ENCODE measurements at regions not wholly inside any gene's neighbourhood (a gene's known extent, or its start where the extent isn't known, plus 50 kb on each side); places are given as distances from the start of the nearest gene placed in this dataset.
"Not testable (repeated sequence)": the region's sequence is repeated elsewhere in the genome, so short reads cannot be mapped to it uniquely, and the experiment has no call there.

- intact Hi-C loops (cut with DNase I) = no loop called here
- H3K4me3 ChIP-seq = no peak overlapping the region
- H3K36me3 ChIP-seq = no peaks in the 10 kb centered on the region
- no peak for DNase-seq (ENCODE audit: extremely low spot score in 2 of 2)
- TF ChIP-seq POLR2AphosphoS5 (IDR thresholded peaks at IDR 0.05; ENCODE audit: insufficient read depth in 1 of 2, low read depth in 1 of 2) (no peak), POLR2A (IDR thresholded peaks at IDR 0.05) (no peak)
- TF ChIP-seq, protein P1, sequence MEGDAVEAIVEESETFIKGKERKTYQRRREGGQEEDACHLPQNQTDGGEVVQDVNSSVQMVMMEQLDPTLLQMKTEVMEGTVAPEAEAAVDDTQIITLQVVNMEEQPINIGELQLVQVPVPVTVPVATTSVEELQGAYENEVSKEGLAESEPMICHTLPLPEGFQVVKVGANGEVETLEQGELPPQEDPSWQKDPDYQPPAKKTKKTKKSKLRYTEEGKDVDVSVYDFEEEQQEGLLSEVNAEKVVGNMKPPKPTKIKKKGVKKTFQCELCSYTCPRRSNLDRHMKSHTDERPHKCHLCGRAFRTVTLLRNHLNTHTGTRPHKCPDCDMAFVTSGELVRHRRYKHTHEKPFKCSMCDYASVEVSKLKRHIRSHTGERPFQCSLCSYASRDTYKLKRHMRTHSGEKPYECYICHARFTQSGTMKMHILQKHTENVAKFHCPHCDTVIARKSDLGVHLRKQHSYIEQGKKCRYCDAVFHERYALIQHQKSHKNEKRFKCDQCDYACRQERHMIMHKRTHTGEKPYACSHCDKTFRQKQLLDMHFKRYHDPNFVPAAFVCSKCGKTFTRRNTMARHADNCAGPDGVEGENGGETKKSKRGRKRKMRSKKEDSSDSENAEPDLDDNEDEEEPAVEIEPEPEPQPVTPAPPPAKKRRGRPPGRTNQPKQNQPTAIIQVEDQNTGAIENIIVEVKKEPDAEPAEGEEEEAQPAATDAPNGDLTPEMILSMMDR (IDR thresholded peaks at IDR 0.05) = no peak
- H3K27me3 ChIP-seq = peaks cover 7% of the 10 kb centered on the region
- peaks cover 8% of the 10 kb centered on the region for H3K4me1 ChIP-seq
- H3K9me3 ChIP-seq = no peaks in the 10 kb centered on the region
- H3K27ac ChIP-seq = no peak overlapping the region
These were observed 101.2 kb downstream of the OLFM1 start for GRCh38 chr9:135188681-135189151.

GRCh38 chr9:135189497-135189896, 102.0 kb downstream of the OLFM1 start:
- Histone ChIP-seq H3K27me3 (peaks cover 7% of the 10 kb centered on the region), H3K4me1 (peaks cover 8% of the 10 kb centered on the region), H3K9me3 (no peaks in the 10 kb centered on the region), H3K27ac (no peak overlapping the region), H3K36me3 (no peaks in the 10 kb centered on the region), H3K4me3 (no peak overlapping the region)
- intact Hi-C loops (cut with DNase I) = no loop called here
- TF ChIP-seq, protein P1 (IDR thresholded peaks at IDR 0.05) = no peak
- no peak for TF ChIP-seq POLR2A (IDR thresholded peaks at IDR 0.05)
- TF ChIP-seq POLR2AphosphoS5 (IDR thresholded peaks at IDR 0.05; ENCODE audit: insufficient read depth in 1 of 2, low read depth in 1 of 2) = no peak
- no peak for DNase-seq (ENCODE audit: extremely low spot score in 2 of 2)

DNA sequence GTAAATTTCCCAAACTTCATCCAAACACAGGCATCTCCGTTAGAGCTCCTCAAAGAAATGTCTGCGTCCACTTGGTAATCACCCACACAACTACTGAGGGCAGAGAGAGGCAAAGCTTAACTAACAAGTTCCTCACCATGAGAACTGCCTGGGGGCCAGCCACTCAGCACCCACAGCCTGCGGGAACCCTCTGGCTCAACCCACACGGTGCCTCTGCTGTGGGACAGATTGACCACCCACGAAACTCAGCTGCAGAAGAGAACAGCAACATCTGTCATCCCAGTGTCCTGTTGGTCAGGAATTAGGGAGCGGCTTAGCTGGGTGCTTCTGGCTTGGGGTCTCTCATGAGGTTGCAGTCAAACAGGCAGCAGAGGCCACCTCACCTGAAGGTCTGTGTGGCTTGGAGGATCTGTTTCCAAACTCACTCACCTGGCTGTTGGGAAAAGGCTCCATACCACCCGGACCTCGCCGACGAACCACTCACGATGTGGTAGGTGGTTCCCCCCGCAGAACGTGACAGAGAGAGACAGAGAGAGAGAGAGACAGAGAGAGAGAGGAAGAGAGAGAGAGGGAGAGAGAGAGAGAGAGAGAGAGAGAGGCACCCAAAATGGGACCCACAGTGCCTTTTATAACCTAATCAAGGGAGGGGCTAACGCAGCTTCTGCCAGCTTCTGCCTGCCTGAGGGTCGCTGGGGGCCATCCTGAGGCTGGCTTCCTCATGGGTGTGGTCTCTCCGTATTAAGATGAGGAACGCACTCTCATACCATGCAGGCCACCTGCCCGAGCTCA, 103.5 kb downstream of the OLFM1 start:
- no peak overlapping the region for H3K27ac ChIP-seq
- no peaks in the 10 kb centered on the region for H3K27me3 ChIP-seq
- no peaks in the 10 kb centered on the region for H3K36me3 ChIP-seq
- TF ChIP-seq POLR2AphosphoS5 (IDR thresholded peaks at IDR 0.05; ENCODE audit: insufficient read depth in 1 of 2, low read depth in 1 of 2) (no peak), POLR2A (IDR thresholded peaks at IDR 0.05) (no peak)
- TF ChIP-seq, protein P1 (IDR thresholded peaks at IDR 0.05) = no peak
- intact Hi-C loops (cut with DNase I) = no loop called here
- H3K4me1 ChIP-seq = peaks cover 5% of the 10 kb centered on the region
- no peak overlapping the region for H3K4me3 ChIP-seq
- no peak for DNase-seq (ENCODE audit: extremely low spot score in 2 of 2)
- H3K9me3 ChIP-seq = no peaks in the 10 kb centered on the region

DNA sequence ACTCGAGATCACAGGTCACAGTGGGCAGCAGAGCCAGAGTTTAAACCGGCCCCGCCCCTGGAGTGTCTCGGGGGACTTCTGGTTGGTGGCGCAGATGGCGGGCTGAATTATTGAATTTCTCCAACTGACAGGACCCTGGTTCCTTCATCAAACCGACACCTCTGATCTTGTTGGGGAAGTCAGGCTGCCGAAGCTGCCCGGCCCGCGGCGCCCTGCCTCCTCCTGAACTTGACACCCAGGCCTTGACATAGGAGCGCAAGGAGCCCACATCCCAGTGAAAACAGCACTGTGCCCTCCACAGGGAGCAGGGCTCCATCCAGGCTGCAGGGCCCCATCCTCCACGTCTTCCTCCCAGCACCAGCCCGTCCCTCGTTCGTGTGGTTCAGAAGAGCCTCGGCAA, 105.2 kb downstream of the OLFM1 start:
- no peak overlapping the region for H3K4me3 ChIP-seq
- no peak for DNase-seq (ENCODE audit: extremely low spot score in 2 of 2)
- no peaks in the 10 kb centered on the region for H3K36me3 ChIP-seq
- no peaks in the 10 kb centered on the region for H3K9me3 ChIP-seq
- intact Hi-C loops (cut with DNase I) = no loop called here
- TF ChIP-seq POLR2AphosphoS5 (IDR thresholded peaks at IDR 0.05; ENCODE audit: insufficient read depth in 1 of 2, low read depth in 1 of 2) (no peak), POLR2A (IDR thresholded peaks at IDR 0.05) (no peak)
- TF ChIP-seq, protein P1 (IDR thresholded peaks at IDR 0.05) = no peak
- H3K27me3 ChIP-seq = no peaks in the 10 kb centered on the region
- no peak overlapping the region for H3K27ac ChIP-seq
- no peaks in the 10 kb centered on the region for H3K4me1 ChIP-seq

- H3K27me3 ChIP-seq; DNase-seq (ENCODE audit: extremely low spot score in 2 of 2); H3K36me3 ChIP-seq; intact Hi-C loops (cut with DNase I); H3K4me3 ChIP-seq; H3K9me3 ChIP-seq; H3K4me1 ChIP-seq; H3K27ac ChIP-seq: not testable (repeated sequence)
These were observed 108.5 kb downstream of the OLFM1 start for GRCh38 chr9:135195975-135196374.

All from vagina (tissue), 2 donors.